Naive B cell (primary cell): ENCODE measurements at regions not wholly inside any gene's neighbourhood (a gene's known extent, or its start where the extent isn't known, plus 50 kb on each side); places are given as distances from the start of the nearest gene placed in this dataset.

Source experiments
- ATAC-seq, 2 donors: fragments of 150-1000 bp; cut with Tn5 transposase; 2 replicates each; pipeline ENCODE4 v1.10.0; 2021; ENCODE audit warnings: low read depth in 2 of 2, mild to moderate bottlenecking in 2 of 2, moderate library complexity in 2 of 2
- DNase-seq: peaks from one replicate; pipeline ENCODE4 v3.0.0; 2022
- H3K27ac Mint-ChIP-seq, 6 donors: one replicate each; pipeline ENCODE4 v1.8.0; 2020 to 2022; ENCODE audit warnings: mild to moderate bottlenecking in 6 of 6, mixed read lengths in 6 of 6, moderate library complexity in 5 of 6, inconsistent platforms in 2 of 6
- H3K27me3 Mint-ChIP-seq, 3 donors: one replicate each; pipeline ENCODE4 v1.8.0; 2021 to 2022; ENCODE audit warnings: mixed read lengths in 3 of 3, mild to moderate bottlenecking in 1 of 3
- H3K36me3 Mint-ChIP-seq, 2 donors: one replicate each; pipeline ENCODE4 v1.8.0; 2020 to 2022; ENCODE audit warnings: mixed read lengths in 2 of 2, inconsistent platforms in 1 of 2, mild to moderate bottlenecking in 1 of 2
- H3K4me1 Mint-ChIP-seq, 3 donors: one replicate each; pipeline ENCODE4 v1.8.0; 2020 to 2022; ENCODE audit warnings: mixed read lengths in 3 of 3, inconsistent platforms in 1 of 3, mild to moderate bottlenecking in 1 of 3, moderate library complexity in 1 of 3
- H3K4me3 Mint-ChIP-seq, 8 donors: one replicate each; pipeline ENCODE4 v1.8.0; 2020 to 2022; ENCODE audit warnings: mild to moderate bottlenecking in 8 of 8, mixed read lengths in 8 of 8, moderate library complexity in 8 of 8, inconsistent platforms in 2 of 8
- H3K9me3 Mint-ChIP-seq, 7 donors: one replicate each; pipeline ENCODE4 v1.8.0; 2020 to 2022; ENCODE audit warnings: mixed read lengths in 7 of 7, mild to moderate bottlenecking in 5 of 7, inconsistent platforms in 2 of 7, moderate library complexity in 1 of 7

DNA sequence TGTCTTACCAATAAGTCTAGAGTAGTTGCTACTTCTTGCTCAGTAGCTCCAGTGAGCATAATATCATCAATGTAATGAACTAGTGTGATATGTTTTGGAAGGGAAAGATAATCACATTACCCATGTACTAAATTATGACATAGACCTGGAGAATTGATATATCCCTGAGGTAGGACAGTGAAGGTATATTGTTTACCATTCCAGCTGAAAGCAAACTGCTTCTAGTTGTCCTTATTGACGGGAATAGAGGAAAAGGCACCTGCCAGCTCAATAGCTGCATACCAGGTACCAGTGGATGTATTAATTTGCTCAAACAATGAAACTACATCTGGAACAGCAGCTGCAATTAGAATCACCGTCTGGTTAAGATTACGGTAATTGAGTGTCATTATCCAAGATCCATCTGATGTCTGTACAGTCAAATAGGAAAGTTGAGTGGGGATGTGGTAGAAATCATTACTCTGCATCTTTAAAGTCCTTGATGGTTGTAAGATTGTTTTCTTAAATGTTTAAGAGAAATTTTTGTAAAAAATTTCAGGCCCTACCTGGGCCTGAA is 100.0 kb upstream of the ARHGAP5 start:
- no peak overlapping the region for H3K4me3 Mint-ChIP-seq
- peaks cover 4 to 26% (median 7%) of the 10 kb centered on the region in 7 donors for H3K9me3 Mint-ChIP-seq
- DNase-seq (no peak), ATAC-seq (no peak)
- H3K4me1 Mint-ChIP-seq = no peaks in the 10 kb centered on the region
- H3K36me3 Mint-ChIP-seq = peaks cover 0 to 17% of the 10 kb centered on the region in 2 donors
- H3K27me3 Mint-ChIP-seq = peaks cover 0 to 5% (median 0%) of the 10 kb centered on the region in 3 donors
- no peak overlapping the region for H3K27ac Mint-ChIP-seq

- H3K4me3 Mint-ChIP-seq = no peak overlapping the region
- H3K27me3 Mint-ChIP-seq = peaks cover 0 to 8% (median 5%) of the 10 kb centered on the region in 3 donors
- peaks cover 7 to 29% of the 10 kb centered on the region in 2 donors for H3K36me3 Mint-ChIP-seq
- peaks cover 11 to 31% (median 19%) of the 10 kb centered on the region in 7 donors for H3K9me3 Mint-ChIP-seq
- no peaks in the 10 kb centered on the region for H3K4me1 Mint-ChIP-seq
- no peak for DNase-seq
- no peak overlapping the region for H3K27ac Mint-ChIP-seq
- ATAC-seq = no peak
Measured at GRCh38 chr14:31978423-31978822, 98.7 kb upstream of the ARHGAP5 start.

- ATAC-seq = no peak
- H3K27ac Mint-ChIP-seq = no peak overlapping the region
- peaks cover 14 to 46% (median 31%) of the 10 kb centered on the region in 7 donors for H3K9me3 Mint-ChIP-seq
- no peak overlapping the region for H3K4me3 Mint-ChIP-seq
- no peaks in the 10 kb centered on the region for H3K4me1 Mint-ChIP-seq
- H3K27me3 Mint-ChIP-seq = peaks cover 0 to 8% (median 0%) of the 10 kb centered on the region in 3 donors
- DNase-seq = no peak
- peaks cover 7 to 25% of the 10 kb centered on the region in 2 donors for H3K36me3 Mint-ChIP-seq
Measured at GRCh38 chr14:31982642-31983041, 94.5 kb upstream of the ARHGAP5 start.

DNA sequence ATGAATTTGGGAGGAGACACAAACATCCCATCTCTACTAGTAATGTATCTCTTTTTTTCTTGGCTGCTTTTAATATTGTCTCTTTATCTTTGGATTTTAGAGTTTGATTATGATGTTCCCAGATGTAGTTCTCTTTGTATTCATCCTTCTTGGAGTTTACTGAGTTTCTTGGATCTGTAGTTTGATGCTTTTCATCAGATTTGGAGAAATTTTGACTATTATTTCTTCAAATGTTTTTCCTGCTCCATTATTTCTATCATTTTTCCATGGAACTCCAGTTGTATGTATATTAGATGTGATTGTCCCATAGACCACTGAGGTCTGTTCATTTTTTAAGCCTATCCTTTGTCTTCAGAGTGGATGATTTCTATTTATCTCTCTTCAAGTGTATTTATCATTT is 90.7 kb upstream of the ARHGAP5 start:
- no peaks in the 10 kb centered on the region for H3K4me1 Mint-ChIP-seq
- peaks cover 7 to 25% of the 10 kb centered on the region in 2 donors for H3K36me3 Mint-ChIP-seq
- peaks cover 14 to 48% (median 30%) of the 10 kb centered on the region in 7 donors for H3K9me3 Mint-ChIP-seq
- no peak overlapping the region for H3K4me3 Mint-ChIP-seq
- peaks cover 0 to 8% (median 3%) of the 10 kb centered on the region in 3 donors for H3K27me3 Mint-ChIP-seq
- DNase-seq (no peak), ATAC-seq (no peak)
- H3K27ac Mint-ChIP-seq = no peak overlapping the region

GRCh38 chr14:31987721-31988120 is 89.4 kb upstream of the ARHGAP5 start:
- ATAC-seq (no peak), DNase-seq (no peak)
- H3K27ac Mint-ChIP-seq = no peak overlapping the region
- peaks cover 13 to 38% (median 21%) of the 10 kb centered on the region in 7 donors for H3K9me3 Mint-ChIP-seq
- H3K4me3 Mint-ChIP-seq = no peak overlapping the region
- peaks cover 5 to 19% of the 10 kb centered on the region in 2 donors for H3K36me3 Mint-ChIP-seq
- no peaks in the 10 kb centered on the region for H3K4me1 Mint-ChIP-seq
- H3K27me3 Mint-ChIP-seq = peaks cover 0 to 3% (median 3%) of the 10 kb centered on the region in 3 donors

GRCh38 chr14:31988244-31988643 is 88.9 kb upstream of the ARHGAP5 start:
- Mint-ChIP-seq H3K36me3 (peaks cover 0 to 14% of the 10 kb centered on the region in 2 donors), H3K27me3 (peaks cover 0 to 3% (median 0%) of the 10 kb centered on the region in 3 donors), H3K4me1 (no peaks in the 10 kb centered on the region), H3K27ac (no peak overlapping the region), H3K4me3 (no peak overlapping the region), H3K9me3 (peaks cover 8 to 33% (median 16%) of the 10 kb centered on the region in 7 donors)
- DNase-seq (no peak), ATAC-seq (no peak)

GRCh38 chr14:31990183-31990857 is 86.8 kb upstream of the ARHGAP5 start:
- DNase-seq = no peak
- H3K27me3 Mint-ChIP-seq = peaks cover 0 to 3% (median 0%) of the 10 kb centered on the region in 3 donors
- H3K4me3 Mint-ChIP-seq = no peak overlapping the region
- H3K36me3 Mint-ChIP-seq = peaks cover 0 to 12% of the 10 kb centered on the region in 2 donors
- ATAC-seq = no peak
- peaks cover 7 to 24% (median 13%) of the 10 kb centered on the region in 7 donors for H3K9me3 Mint-ChIP-seq
- peak overlapping the region in 1 of 6 donors; percentile 12 for H3K27ac Mint-ChIP-seq
- H3K4me1 Mint-ChIP-seq = no peaks in the 10 kb centered on the region

DNA sequence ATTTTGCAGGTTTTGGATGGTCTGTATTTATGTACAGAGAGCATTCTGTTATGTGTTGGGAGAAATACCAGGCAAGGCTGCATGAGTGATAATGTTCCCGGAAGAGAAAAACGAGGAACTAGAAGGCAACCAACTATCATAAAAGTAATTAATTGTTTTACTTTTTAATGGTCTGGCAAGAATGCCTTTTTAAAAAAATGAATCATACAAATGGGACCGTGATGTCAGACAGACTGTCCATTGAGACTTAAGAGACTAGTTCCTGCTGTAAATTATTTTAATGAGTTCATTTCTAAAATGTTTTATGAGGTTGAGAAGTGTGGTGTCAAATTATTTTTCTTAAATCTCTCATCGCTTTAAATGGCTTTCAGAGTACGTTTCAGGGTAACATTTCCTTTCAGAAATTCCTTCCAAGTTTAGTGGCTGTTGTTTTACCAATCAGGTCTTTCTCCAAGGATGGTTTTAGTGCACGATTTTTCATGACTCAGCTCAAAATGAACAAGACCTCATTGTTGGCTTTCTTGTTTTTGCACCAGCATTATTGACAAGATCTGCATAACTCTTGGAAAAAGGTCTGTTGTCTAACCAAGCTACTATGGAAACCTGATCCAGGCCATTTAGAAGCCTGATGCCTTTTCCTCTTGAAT is 86.1 kb upstream of the ARHGAP5 start:
- Mint-ChIP-seq H3K27me3 (peaks cover 0 to 3% (median 0%) of the 10 kb centered on the region in 3 donors), H3K9me3 (peaks cover 7 to 18% (median 9%) of the 10 kb centered on the region in 7 donors), H3K4me1 (no peaks in the 10 kb centered on the region), H3K36me3 (peaks cover 0 to 9% of the 10 kb centered on the region in 2 donors), H3K27ac (peak overlapping the region in 1 of 6 donors; percentile 12), H3K4me3 (no peak overlapping the region)
- ATAC-seq = no peak
- no peak for DNase-seq

- H3K27me3 Mint-ChIP-seq = peaks cover 0 to 3% (median 0%) of the 10 kb centered on the region in 3 donors
- DNase-seq = no peak
- H3K27ac Mint-ChIP-seq = no peak overlapping the region
- no peak overlapping the region for H3K4me3 Mint-ChIP-seq
- no peaks in the 10 kb centered on the region for H3K4me1 Mint-ChIP-seq
- peaks cover 0 to 8% (median 0%) of the 10 kb centered on the region in 7 donors for H3K9me3 Mint-ChIP-seq
- no peak for ATAC-seq
- H3K36me3 Mint-ChIP-seq = no peaks in the 10 kb centered on the region
Measured at GRCh38 chr14:31992011-31992447, 85.1 kb upstream of the ARHGAP5 start.

DNA sequence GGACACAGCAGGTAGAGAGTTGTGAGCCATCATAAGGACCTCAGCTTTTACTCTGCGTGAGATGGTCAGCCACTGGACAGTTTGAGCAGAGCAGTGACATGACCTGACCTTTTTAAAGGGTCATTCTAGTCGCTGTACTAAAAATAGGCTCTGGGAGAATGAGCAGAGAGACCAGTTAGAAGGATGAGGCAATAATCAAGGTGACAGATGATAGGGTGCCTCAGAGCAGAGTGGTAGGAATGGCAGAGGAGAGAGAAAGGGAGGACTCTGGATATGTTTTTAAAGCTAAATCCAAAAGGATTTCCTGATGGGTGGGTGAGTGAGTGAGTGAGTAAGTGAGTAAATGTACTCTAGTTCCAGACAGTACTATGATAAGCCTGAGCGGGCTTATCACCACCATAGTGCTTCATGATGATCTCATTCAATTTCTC is 83.6 kb upstream of the ARHGAP5 start:
- H3K4me1 Mint-ChIP-seq = no peaks in the 10 kb centered on the region
- peaks cover 0 to 3% (median 0%) of the 10 kb centered on the region in 3 donors for H3K27me3 Mint-ChIP-seq
- H3K9me3 Mint-ChIP-seq = no peaks in the 10 kb centered on the region
- no peak for DNase-seq
- H3K36me3 Mint-ChIP-seq = no peaks in the 10 kb centered on the region
- no peak for ATAC-seq
- H3K27ac Mint-ChIP-seq = peak overlapping the region in 1 of 6 donors; percentile 29
- H3K4me3 Mint-ChIP-seq = no peak overlapping the region

DNA sequence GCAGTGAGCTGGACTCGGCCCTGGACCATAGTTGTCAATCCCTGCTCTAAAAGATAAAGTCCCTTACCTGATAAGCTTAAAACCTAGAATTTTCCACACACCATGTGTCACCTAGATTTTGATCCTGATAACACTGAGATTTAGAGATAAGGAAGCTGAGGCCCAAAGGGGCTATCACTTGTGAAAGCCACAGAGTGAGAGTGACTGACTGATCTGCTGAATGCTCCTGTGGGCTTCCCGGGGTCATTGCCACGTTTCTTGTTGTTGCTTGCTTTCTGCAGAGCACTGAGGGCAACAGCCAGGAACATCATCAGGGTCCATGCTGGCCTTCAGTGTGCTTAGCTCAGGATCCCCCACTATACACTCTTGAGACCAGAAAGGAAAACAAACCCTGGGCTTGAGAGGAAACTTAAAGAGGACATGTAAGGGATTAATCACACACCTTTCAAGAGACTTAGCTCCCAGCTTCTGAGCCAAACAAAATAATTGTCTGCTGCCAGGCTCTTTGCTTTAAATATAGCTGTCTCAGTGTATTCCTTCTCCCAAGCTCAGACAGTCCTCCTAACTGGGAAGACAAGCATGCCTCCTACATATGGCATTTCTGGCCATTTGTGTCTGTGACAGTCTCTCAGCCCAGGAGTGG is 82.6 kb upstream of the ARHGAP5 start:
- peak overlapping the region in 3 of 6 donors; percentile 3 to 25 (median 7) for H3K27ac Mint-ChIP-seq
- H3K27me3 Mint-ChIP-seq = peaks cover 0 to 3% (median 0%) of the 10 kb centered on the region in 3 donors
- H3K9me3 Mint-ChIP-seq = no peaks in the 10 kb centered on the region
- no peaks in the 10 kb centered on the region for H3K4me1 Mint-ChIP-seq
- ATAC-seq (no peak), DNase-seq (no peak)
- no peak overlapping the region for H3K4me3 Mint-ChIP-seq
- H3K36me3 Mint-ChIP-seq = no peaks in the 10 kb centered on the region

DNA sequence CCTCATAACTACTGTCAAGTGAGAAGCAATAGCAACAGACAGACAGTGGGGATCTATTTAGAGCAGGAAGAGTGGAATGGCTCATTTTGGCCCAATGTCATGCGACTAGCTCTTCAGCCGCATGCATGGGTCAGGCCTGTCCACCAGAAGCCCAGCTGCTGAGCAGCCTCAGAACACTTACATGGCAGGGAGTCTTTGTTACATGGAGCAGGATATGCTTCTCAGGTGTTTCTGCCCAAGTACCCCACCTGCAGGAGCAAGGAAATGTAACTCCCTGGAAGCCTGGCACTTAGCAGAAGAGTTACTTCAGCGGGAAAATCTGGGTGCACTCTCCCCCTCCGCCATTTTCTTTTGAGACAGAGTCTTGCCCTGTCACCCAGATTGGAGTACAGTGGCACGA is 73.5 kb upstream of the ARHGAP5 start:
- no peaks in the 10 kb centered on the region for H3K9me3 Mint-ChIP-seq
- H3K27me3 Mint-ChIP-seq = peaks cover 5 to 14% (median 6%) of the 10 kb centered on the region in 3 donors
- H3K27ac Mint-ChIP-seq = no peak overlapping the region
- peaks cover 6 to 8% (median 7%) of the 10 kb centered on the region in 3 donors for H3K4me1 Mint-ChIP-seq
- ATAC-seq (no peak), DNase-seq (no peak)
- no peaks in the 10 kb centered on the region for H3K36me3 Mint-ChIP-seq
- no peak overlapping the region for H3K4me3 Mint-ChIP-seq

GRCh38 chr14:32004300-32004699 is 72.8 kb upstream of the ARHGAP5 start:
- Mint-ChIP-seq H3K27me3 (peaks cover 5 to 14% (median 6%) of the 10 kb centered on the region in 3 donors), H3K27ac (no peak overlapping the region), H3K36me3 (no peaks in the 10 kb centered on the region), H3K4me3 (no peak overlapping the region), H3K4me1 (peaks cover 6 to 11% (median 7%) of the 10 kb centered on the region in 3 donors), H3K9me3 (no peaks in the 10 kb centered on the region)
- no peak for DNase-seq
- no peak for ATAC-seq
